H9 (cell line): ENCODE measurements at regions not wholly inside any gene's neighbourhood (a gene's known extent, or its start where the extent isn't known, plus 50 kb on each side); places are given as distances from the start of the nearest gene placed in this dataset.
"Not testable (repeated sequence)": the region's sequence is repeated elsewhere in the genome, so short reads cannot be mapped to it uniquely, and the experiment has no call there.

Source experiments
- DNase-seq: peaks from one replicate; pipeline ENCODE4 v3.0.0-alpha.2; 2017
- H2AFZ ChIP-seq: one replicate; pipeline ENCODE4 v1.6.1; 2013; ENCODE audit warnings: mild to moderate bottlenecking, low read length, control low read depth, moderate library complexity
- H2AK5ac ChIP-seq: 2 replicates; pipeline ENCODE4 v1.6.1; 2013; ENCODE audit warnings: low read length, control low read depth, mixed read lengths; ENCODE audit not compliant: insufficient read length
- H2BK120ac ChIP-seq: one replicate; pipeline ENCODE4 v1.6.1; 2013; ENCODE audit warnings: low read depth, mild to moderate bottlenecking, low read length, control low read depth, inconsistent platforms; ENCODE audit not compliant: poor library complexity, severe bottlenecking
- H2BK12ac ChIP-seq: 2 replicates; pipeline ENCODE4 v1.6.1; 2013; ENCODE audit warnings: low read length, control low read depth, mixed read lengths, low read depth; ENCODE audit not compliant: insufficient read length
- H2BK15ac ChIP-seq: 2 replicates; pipeline ENCODE4 v1.6.1; 2013; ENCODE audit warnings: low read depth, low read length, control low read depth
- H2BK20ac ChIP-seq: one replicate; pipeline ENCODE4 v1.6.1; 2013; ENCODE audit warnings: low read depth, mild to moderate bottlenecking, low read length, control low read depth, inconsistent platforms; ENCODE audit not compliant: poor library complexity, severe bottlenecking
- H2BK5ac ChIP-seq: 2 replicates; pipeline ENCODE4 v1.6.1; 2013; ENCODE audit warnings: low read length, control low read depth, mixed read lengths; ENCODE audit not compliant: insufficient read length
- H3K14ac ChIP-seq: 2 replicates; pipeline ENCODE4 v1.6.1; 2013; ENCODE audit warnings: low read length, control low read depth; ENCODE audit not compliant: insufficient read depth
- H3K18ac ChIP-seq: 2 replicates; pipeline ENCODE4 v1.6.1; 2013; ENCODE audit warnings: low read depth, mild to moderate bottlenecking, mixed read lengths, low read length, control low read depth; ENCODE audit not compliant: insufficient read length
- H3K23ac ChIP-seq: 2 replicates; pipeline ENCODE4 v1.6.1; 2013; ENCODE audit warnings: low read length, control low read depth, mixed read lengths, low read depth; ENCODE audit not compliant: insufficient read length
- H3K23me2 ChIP-seq: 2 replicates; pipeline ENCODE4 v1.6.1; 2013; ENCODE audit warnings: low read depth, mild to moderate bottlenecking, mixed read lengths, low read length, control low read depth; ENCODE audit not compliant: insufficient read length, poor library complexity, severe bottlenecking
- H3K27ac ChIP-seq: 2 replicates; pipeline ENCODE4 v1.5.1; 2013; ENCODE audit warnings: low read length, control low read depth, mixed read lengths, low read depth; ENCODE audit not compliant: insufficient read length
- H3K27me3 ChIP-seq: 2 replicates; pipeline ENCODE4 v1.6.1; 2013; ENCODE audit warnings: low read length, control low read depth, inconsistent platforms; ENCODE audit not compliant: insufficient read depth
- H3K4ac ChIP-seq: 2 replicates; pipeline ENCODE4 v1.6.1; 2013; ENCODE audit warnings: low read depth, mild to moderate bottlenecking, control low read depth, inconsistent platforms, low read length, moderate library complexity
- H3K4me1 ChIP-seq: 2 replicates; pipeline ENCODE4 v1.6.1; 2013; ENCODE audit warnings: low read length, control low read depth, inconsistent platforms; ENCODE audit not compliant: insufficient read depth
- H3K4me2 ChIP-seq: 2 replicates; pipeline ENCODE4 v1.6.1; 2013; ENCODE audit warnings: low read length, control low read depth, mixed read lengths; ENCODE audit not compliant: insufficient read length, insufficient read depth
- H3K56ac ChIP-seq: 2 replicates; pipeline ENCODE4 v1.6.1; 2013; ENCODE audit warnings: low read depth, mild to moderate bottlenecking, mixed read lengths, low read length, control low read depth; ENCODE audit not compliant: insufficient read length
- H3K79me1 ChIP-seq: 2 replicates; pipeline ENCODE4 v1.6.1; 2013; ENCODE audit warnings: low read depth, mild to moderate bottlenecking, moderate library complexity, low read length, control low read depth, inconsistent platforms; ENCODE audit not compliant: insufficient read depth, poor library complexity, severe bottlenecking
- H3K79me2 ChIP-seq: 2 replicates; pipeline ENCODE4 v1.6.1; 2013; ENCODE audit warnings: low read length, control low read depth, inconsistent platforms; ENCODE audit not compliant: insufficient read depth
- H3K9ac ChIP-seq: 2 replicates; pipeline ENCODE4 v1.6.1; 2013; ENCODE audit warnings: low read length, control low read depth, mixed read lengths; ENCODE audit not compliant: insufficient read length; ENCODE audit errors: extremely low read depth
- H3K9me3 ChIP-seq: one replicate; pipeline ENCODE4 v1.6.1; 2013; ENCODE audit warnings: low read depth, low read length, inconsistent platforms; ENCODE audit not compliant: control insufficient read depth
- H3T11ph ChIP-seq: one replicate; pipeline ENCODE4 v1.6.1; 2013; ENCODE audit warnings: mild to moderate bottlenecking, low read length, control low read depth, inconsistent platforms
- H4K20me1 ChIP-seq: one replicate; pipeline ENCODE4 v1.6.1; 2013; ENCODE audit not compliant: control insufficient read depth, insufficient read length, insufficient read depth
- H4K5ac ChIP-seq: 2 replicates; pipeline ENCODE4 v1.6.1; 2013; ENCODE audit warnings: low read depth, mild to moderate bottlenecking, mixed read lengths, low read length, control low read depth; ENCODE audit not compliant: insufficient read length
- H4K8ac ChIP-seq: replicated peaks from 2 replicates; pipeline ENCODE4 v1.6.1; 2013; ENCODE audit warnings: low read length, control low read depth, mixed read lengths, low read depth; ENCODE audit not compliant: insufficient read length
- H4K91ac ChIP-seq: 2 replicates; pipeline ENCODE4 v1.6.1; 2013; ENCODE audit warnings: low read depth, mild to moderate bottlenecking, moderate library complexity, mixed read lengths, low read length, control low read depth; ENCODE audit not compliant: insufficient read length
- H3K27ac Mint-ChIP-seq, 3 experiments: 2 replicates in 2 of 3; 3 replicates in 1 of 3; pipeline ENCODE4 v1.8.0; 2020 to 2021; ENCODE audit warnings: mixed read lengths in 3 of 3, mild to moderate bottlenecking in 1 of 3, moderate library complexity in 1 of 3
- H3K27me3 Mint-ChIP-seq: 2 replicates; pipeline ENCODE4 v1.8.0; 2021; ENCODE audit warnings: low read depth, mild to moderate bottlenecking, moderate library complexity, mixed read lengths
- H3K36me3 Mint-ChIP-seq, 3 experiments: 2 replicates in 2 of 3; 3 replicates in 1 of 3; pipeline ENCODE4 v1.8.0; 2020 to 2021; ENCODE audit warnings: low read depth in 3 of 3, mixed read lengths in 3 of 3; ENCODE audit not compliant: insufficient read depth in 1 of 3
- H3K4me1 Mint-ChIP-seq, 2 experiments: 2 replicates each; pipeline ENCODE4 v1.8.0; 2020; ENCODE audit warnings: mixed read lengths in 2 of 2
- H3K4me3 Mint-ChIP-seq, 2 experiments: 2 replicates in 1 of 2; 3 replicates in 1 of 2; pipeline ENCODE4 v1.8.0; 2020 to 2021; ENCODE audit warnings: mild to moderate bottlenecking in 2 of 2, mixed read lengths in 2 of 2, moderate library complexity in 1 of 2
- H3K9me3 Mint-ChIP-seq, 2 experiments: 2 replicates in 1 of 2; 3 replicates in 1 of 2; pipeline ENCODE4 v1.8.0; 2020; ENCODE audit warnings: mild to moderate bottlenecking in 2 of 2, mixed read lengths in 2 of 2, moderate library complexity in 1 of 2
- WGBS: extraction: QIAGEN DNeasy Blood & Tissue Kit; methylation state at CpG from one replicate; pipeline ENCODE4 v1.1.7; 2013; ENCODE audit warnings: missing lambda C conversion rate, low lambda C conversion rate, mixed read lengths; ENCODE audit not compliant: insufficient read length; ENCODE audit errors: extremely low coverage; 5-methylcytosine and 5-hydroxymethylcytosine counted together

DNA sequence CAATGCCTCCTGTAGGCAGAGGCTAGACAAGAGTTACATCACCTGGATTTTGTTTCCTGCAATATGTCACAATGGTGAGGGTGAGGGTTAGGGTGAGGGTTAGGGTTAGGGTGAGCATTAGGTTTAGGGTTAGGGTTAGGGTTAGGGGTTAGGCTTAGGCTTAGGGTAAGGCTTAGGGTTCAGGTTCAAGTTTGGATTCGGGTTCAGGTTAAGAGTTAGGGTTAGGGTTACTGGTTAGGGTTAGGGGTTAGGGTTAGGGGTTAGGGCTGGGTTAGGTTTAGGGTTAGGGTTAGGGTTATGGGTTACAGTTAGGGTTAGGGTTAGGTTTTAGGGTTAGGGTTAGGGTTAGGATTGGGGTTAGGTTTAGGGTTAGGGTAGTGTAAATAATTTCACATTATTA, 138.7 kb upstream of the FRG2B start:
- not testable (repeated sequence) for H3K27me3 Mint-ChIP-seq, H3K4me3 Mint-ChIP-seq, H3K23me2 ChIP-seq, H3K79me1 ChIP-seq, H3K4ac ChIP-seq, H3K36me3 Mint-ChIP-seq, H3K79me2 ChIP-seq, H2BK12ac ChIP-seq, H2AFZ ChIP-seq, H4K91ac ChIP-seq, H2BK120ac ChIP-seq, H2BK20ac ChIP-seq, H3K9me3 ChIP-seq, H3K14ac ChIP-seq, H4K8ac ChIP-seq, H3K4me1 Mint-ChIP-seq, H3K23ac ChIP-seq, H3T11ph ChIP-seq, DNase-seq, H3K27ac ChIP-seq, H3K4me1 ChIP-seq, H3K56ac ChIP-seq, H3K9ac ChIP-seq, H2AK5ac ChIP-seq, H4K20me1 ChIP-seq, H3K27me3 ChIP-seq, H3K27ac Mint-ChIP-seq, H3K4me2 ChIP-seq, H4K5ac ChIP-seq, H2BK5ac ChIP-seq, H2BK15ac ChIP-seq, H3K18ac ChIP-seq
- WGBS = no CpG with 5 or more reads among the region's 1 CpG
- peaks cover 12 to 17% of the 10 kb centered on the region in 2 experiments for H3K9me3 Mint-ChIP-seq

DNA sequence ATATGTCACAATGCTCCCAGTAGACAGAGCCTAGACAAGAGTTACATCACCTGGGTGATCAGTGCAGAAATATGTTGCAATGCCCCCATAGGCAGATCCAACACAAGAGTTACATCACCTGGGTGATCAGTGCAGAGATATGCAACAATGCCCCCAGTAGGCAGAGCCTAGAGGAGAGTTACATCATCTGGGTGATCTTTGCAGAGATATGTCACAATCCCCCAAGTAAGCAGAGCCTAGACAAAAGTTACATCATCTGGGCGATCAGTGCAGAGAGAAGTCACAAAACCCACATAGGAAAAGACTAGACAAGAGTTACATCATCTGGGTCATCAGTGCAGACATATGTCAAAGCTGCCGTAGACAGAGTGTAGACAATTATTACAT, 138.2 kb upstream of the FRG2B start:
- not testable (repeated sequence) for H3K27me3 Mint-ChIP-seq, H2AK5ac ChIP-seq, H2BK20ac ChIP-seq, H4K5ac ChIP-seq, H3K79me2 ChIP-seq, H2BK12ac ChIP-seq, H3K14ac ChIP-seq, H3K23ac ChIP-seq, H3K27me3 ChIP-seq, H2BK120ac ChIP-seq, H3K4me1 Mint-ChIP-seq, H2BK5ac ChIP-seq, H3K79me1 ChIP-seq, H3K4me2 ChIP-seq, H3K18ac ChIP-seq, H3K56ac ChIP-seq, H3K36me3 Mint-ChIP-seq, H2BK15ac ChIP-seq, H3K27ac ChIP-seq, H3T11ph ChIP-seq, H3K27ac Mint-ChIP-seq, H4K91ac ChIP-seq, H3K9ac ChIP-seq, H3K23me2 ChIP-seq, H3K9me3 ChIP-seq, DNase-seq, H3K4me3 Mint-ChIP-seq, H3K4ac ChIP-seq, H4K8ac ChIP-seq, H4K20me1 ChIP-seq, H3K4me1 ChIP-seq, H2AFZ ChIP-seq
- WGBS = no CpG with 5 or more reads among the region's 2 CpGs
- H3K9me3 Mint-ChIP-seq = peaks cover 12 to 17% of the 10 kb centered on the region in 2 experiments
